ENCODE measurements at regions not wholly inside any gene's neighbourhood (a gene's known extent, or its start where the extent isn't known, plus 50 kb on each side); places are given as distances from the start of the nearest gene placed in this dataset.

DNA sequence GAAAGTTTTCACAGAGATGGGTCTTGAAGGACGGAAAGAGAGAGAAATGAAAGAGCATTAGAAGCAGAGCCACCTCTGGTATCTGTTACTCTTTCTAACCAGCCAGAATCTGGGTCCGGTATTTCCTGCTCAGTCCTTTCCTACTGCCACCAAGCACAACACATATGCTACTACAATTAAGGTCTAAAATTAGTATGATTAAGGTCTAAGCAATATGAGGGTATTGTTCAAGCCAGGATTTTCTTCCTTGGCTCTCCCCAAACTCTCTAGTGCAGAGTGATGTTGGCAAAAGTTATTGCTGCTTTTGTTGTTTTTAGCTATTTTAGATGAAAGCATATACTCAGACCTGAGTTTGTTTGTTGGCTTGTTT lies 59.2 kb upstream of the EED start:
- TF ChIP-seq, protein P1, sequence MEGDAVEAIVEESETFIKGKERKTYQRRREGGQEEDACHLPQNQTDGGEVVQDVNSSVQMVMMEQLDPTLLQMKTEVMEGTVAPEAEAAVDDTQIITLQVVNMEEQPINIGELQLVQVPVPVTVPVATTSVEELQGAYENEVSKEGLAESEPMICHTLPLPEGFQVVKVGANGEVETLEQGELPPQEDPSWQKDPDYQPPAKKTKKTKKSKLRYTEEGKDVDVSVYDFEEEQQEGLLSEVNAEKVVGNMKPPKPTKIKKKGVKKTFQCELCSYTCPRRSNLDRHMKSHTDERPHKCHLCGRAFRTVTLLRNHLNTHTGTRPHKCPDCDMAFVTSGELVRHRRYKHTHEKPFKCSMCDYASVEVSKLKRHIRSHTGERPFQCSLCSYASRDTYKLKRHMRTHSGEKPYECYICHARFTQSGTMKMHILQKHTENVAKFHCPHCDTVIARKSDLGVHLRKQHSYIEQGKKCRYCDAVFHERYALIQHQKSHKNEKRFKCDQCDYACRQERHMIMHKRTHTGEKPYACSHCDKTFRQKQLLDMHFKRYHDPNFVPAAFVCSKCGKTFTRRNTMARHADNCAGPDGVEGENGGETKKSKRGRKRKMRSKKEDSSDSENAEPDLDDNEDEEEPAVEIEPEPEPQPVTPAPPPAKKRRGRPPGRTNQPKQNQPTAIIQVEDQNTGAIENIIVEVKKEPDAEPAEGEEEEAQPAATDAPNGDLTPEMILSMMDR (IDR thresholded peaks at IDR 0.05; ENCODE audit: partially characterized antibody, unreplicated experiment): no peak
- Mint-ChIP-seq H3K9me3 (ENCODE audit: unreplicated experiment) (no peaks in the 10 kb centered on the region), H3K27me3 (ENCODE audit: unreplicated experiment) (no peaks in the 10 kb centered on the region), H3K36me3 (ENCODE audit: unreplicated experiment) (no peaks in the 10 kb centered on the region), H3K4me1 (ENCODE audit: low read depth, unreplicated experiment) (peaks cover 3% of the 10 kb centered on the region), H3K27ac (ENCODE audit: unreplicated experiment) (no peak overlapping the region), H3K4me3 (ENCODE audit: unreplicated experiment) (no peak overlapping the region)
- DNase-seq: no peak

DNA sequence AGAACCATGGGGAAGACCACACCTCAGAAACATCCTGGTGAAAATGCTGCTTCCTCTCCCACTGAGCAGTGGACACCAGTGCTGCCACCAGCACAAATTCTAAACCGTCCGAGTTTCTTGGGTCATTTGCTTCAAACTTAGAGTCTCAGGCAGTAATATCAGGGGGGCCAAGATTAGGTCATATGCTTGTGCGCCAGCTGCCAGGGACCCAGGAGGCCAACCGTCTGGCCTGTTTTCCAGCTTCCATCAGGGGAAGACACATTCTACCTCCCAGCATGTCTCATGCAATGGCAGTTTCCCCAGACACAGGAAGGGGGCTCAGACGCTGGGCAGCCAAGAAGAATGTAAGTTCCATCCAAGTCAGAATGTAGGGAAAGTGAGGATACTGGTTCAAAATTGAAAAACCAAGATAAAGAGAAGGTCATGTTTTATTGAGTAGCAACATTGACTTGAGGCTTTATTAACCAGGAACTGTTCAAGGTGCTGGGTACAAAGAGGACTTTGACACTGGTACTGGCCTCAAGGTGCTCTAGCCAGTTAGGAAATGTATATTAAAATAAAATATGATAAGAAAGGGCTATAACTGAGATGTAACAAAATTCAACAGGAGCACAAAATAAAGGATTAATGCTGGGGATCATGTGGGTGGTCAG lies 59.7 kb upstream of the EED start:
- Mint-ChIP-seq H3K27ac (ENCODE audit: unreplicated experiment) (no peak overlapping the region), H3K4me1 (ENCODE audit: low read depth, unreplicated experiment) (peaks cover 3% of the 10 kb centered on the region), H3K36me3 (ENCODE audit: unreplicated experiment) (no peaks in the 10 kb centered on the region), H3K4me3 (ENCODE audit: unreplicated experiment) (no peak overlapping the region), H3K27me3 (ENCODE audit: unreplicated experiment) (no peaks in the 10 kb centered on the region), H3K9me3 (ENCODE audit: unreplicated experiment) (no peaks in the 10 kb centered on the region)
- no peak for DNase-seq
- TF ChIP-seq, protein P1 (IDR thresholded peaks at IDR 0.05; ENCODE audit: partially characterized antibody, unreplicated experiment): no peak

DNA sequence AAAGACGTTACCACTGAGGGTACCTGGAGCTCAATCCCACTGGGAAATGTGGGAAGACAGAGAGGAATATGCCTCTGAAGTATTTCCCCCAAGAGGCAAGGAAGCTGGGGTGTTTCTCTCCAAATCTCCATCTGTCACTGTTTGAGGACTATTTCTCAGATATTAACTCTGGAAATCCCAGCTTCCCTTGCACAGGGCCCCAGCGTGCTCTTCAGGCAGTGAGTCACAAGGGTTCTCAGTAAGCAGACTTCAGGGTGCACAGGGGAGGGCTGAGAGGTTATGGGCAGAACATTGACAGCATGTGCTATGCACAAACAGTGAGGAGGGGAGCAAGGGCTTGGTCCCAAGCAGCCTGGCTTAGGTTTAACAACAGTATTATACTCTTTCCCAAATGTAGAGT lies 60.9 kb upstream of the EED start:
- Mint-ChIP-seq H3K36me3 (ENCODE audit: unreplicated experiment) (no peaks in the 10 kb centered on the region), H3K4me3 (ENCODE audit: unreplicated experiment) (no peak overlapping the region), H3K27ac (ENCODE audit: unreplicated experiment) (no peak overlapping the region), H3K4me1 (ENCODE audit: low read depth, unreplicated experiment) (peaks cover 3% of the 10 kb centered on the region), H3K27me3 (ENCODE audit: unreplicated experiment) (no peaks in the 10 kb centered on the region), H3K9me3 (ENCODE audit: unreplicated experiment) (no peaks in the 10 kb centered on the region)
- TF ChIP-seq, protein P1 (IDR thresholded peaks at IDR 0.05; ENCODE audit: partially characterized antibody, unreplicated experiment): no peak
- DNase-seq: no peak

DNA sequence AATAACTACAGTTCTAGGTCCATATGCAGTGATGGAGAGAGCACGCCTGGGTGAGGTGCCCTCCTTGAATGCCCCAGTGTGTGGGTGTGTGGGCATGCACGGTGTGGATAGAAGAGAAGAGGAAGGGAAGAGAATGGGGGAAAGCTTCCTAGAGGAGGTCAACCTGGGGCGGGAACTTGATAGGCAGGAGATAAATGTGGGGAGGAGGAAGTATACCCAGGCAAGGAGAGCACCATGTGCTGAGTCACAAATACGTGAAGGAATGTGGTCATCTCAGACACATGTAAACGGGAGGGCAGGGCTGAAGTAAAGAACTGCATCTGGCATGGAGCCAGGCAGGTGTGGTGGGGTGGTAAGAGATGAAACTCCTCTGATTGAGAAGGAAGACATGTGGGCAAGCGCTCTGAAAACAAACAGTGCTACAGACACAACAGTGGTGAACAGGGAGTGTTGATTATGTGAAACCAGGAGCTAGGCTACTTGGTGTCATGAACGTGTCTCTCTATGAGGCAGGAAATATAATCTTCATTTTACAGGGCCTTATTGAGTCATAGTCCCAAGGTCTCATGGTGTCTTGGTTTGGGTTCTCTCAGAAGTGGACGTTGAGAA lies 61.5 kb upstream of the EED start:
- no peaks in the 10 kb centered on the region for H3K9me3 Mint-ChIP-seq (ENCODE audit: unreplicated experiment)
- peaks cover 3% of the 10 kb centered on the region for H3K4me1 Mint-ChIP-seq (ENCODE audit: low read depth, unreplicated experiment)
- no peaks in the 10 kb centered on the region for H3K36me3 Mint-ChIP-seq (ENCODE audit: unreplicated experiment)
- no peaks in the 10 kb centered on the region for H3K27me3 Mint-ChIP-seq (ENCODE audit: unreplicated experiment)
- no peak overlapping the region for H3K4me3 Mint-ChIP-seq (ENCODE audit: unreplicated experiment)
- TF ChIP-seq, protein P1 (IDR thresholded peaks at IDR 0.05; ENCODE audit: partially characterized antibody, unreplicated experiment): no peak
- no peak for DNase-seq
- no peak overlapping the region for H3K27ac Mint-ChIP-seq (ENCODE audit: unreplicated experiment)

DNA sequence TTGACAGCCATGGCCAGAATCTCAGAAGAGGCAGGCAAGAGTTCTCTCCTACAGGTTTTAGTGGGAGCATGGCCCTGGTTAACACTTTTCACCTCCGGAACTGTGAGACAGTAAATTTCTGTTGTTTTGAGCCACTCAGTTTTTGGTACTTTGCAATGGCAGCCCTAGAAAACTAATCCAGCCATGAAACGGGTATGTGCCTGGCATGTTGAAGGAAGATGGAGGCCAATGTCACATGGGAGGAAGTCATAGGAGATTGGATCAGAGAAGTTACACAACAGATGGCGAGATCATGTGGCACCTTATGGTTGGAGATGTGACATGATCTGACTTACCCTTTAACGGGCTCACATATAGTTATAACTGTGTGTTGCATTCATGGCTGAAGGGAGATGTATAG lies 63.2 kb upstream of the EED start:
- H3K9me3 Mint-ChIP-seq (ENCODE audit: unreplicated experiment): no peaks in the 10 kb centered on the region
- TF ChIP-seq, protein P1 (IDR thresholded peaks at IDR 0.05; ENCODE audit: partially characterized antibody, unreplicated experiment): no peak
- no peaks in the 10 kb centered on the region for H3K27me3 Mint-ChIP-seq (ENCODE audit: unreplicated experiment)

More for the DNA sequence above, 63.2 kb upstream of the EED start:
- DNase-seq: no peak
- Mint-ChIP-seq H3K4me1 (ENCODE audit: low read depth, unreplicated experiment) (peaks cover 3% of the 10 kb centered on the region), H3K27ac (ENCODE audit: unreplicated experiment) (no peak overlapping the region), H3K4me3 (ENCODE audit: unreplicated experiment) (no peak overlapping the region), H3K36me3 (ENCODE audit: unreplicated experiment) (no peaks in the 10 kb centered on the region)
